ENCODE measurements at regions not wholly inside any gene's neighbourhood (a gene's known extent, or its start where the extent isn't known, plus 50 kb on each side); places are given as distances from the start of the nearest gene placed in this dataset.

DNA sequence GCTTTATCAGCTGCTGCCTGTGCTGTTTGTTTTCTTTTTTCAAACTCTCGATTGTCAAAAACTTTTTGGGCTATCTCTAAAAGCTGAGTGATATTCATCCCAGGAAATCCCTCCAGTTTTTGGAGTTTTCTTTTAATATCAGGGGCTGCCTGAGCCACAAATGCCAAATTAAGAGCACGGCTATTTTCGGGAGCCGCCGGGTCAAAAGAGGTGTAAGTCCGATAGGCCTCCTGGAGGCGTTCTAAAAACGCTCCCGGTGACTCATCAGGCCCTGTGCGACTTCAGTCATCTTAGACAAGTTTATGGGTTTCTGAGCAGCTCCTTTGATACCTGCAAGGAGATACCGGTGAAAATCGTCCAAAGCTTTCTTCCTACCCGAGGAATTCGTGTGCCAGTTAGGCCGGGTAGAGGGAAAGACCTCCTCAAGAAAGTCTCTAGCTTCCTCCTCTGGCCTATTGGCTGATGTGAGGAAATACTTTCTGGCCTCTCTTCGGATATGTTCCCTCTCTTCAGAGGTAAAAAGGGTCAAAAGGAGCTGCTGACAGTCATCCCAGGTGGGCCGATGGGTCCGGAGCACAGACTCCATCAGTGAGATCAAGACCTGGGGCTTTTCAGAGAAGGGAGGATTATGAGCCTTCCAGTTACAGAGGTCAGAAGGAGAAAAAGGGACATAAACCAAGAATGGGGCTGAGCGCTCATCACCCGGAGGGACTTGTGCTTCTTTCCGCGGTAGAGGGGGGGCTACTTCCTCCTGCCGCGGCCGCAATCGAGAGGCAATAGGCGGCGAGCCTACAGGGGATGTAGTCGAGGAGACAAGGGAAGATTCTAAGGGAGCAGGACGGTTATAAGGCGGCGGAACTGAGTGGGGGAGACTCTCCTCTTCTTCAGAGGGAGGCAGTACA, 151.1 kb downstream of the TRIM27 start:
- H3K4me3 ChIP-seq = no peak overlapping the region
- peaks cover 94% of the 10 kb centered on the region for H3K27me3 ChIP-seq
- no peak overlapping the region for H3K27ac ChIP-seq
- no peaks in the 10 kb centered on the region for H3K36me3 ChIP-seq (replicated peaks in 1 of 2)
- TF ChIP-seq, protein P1, sequence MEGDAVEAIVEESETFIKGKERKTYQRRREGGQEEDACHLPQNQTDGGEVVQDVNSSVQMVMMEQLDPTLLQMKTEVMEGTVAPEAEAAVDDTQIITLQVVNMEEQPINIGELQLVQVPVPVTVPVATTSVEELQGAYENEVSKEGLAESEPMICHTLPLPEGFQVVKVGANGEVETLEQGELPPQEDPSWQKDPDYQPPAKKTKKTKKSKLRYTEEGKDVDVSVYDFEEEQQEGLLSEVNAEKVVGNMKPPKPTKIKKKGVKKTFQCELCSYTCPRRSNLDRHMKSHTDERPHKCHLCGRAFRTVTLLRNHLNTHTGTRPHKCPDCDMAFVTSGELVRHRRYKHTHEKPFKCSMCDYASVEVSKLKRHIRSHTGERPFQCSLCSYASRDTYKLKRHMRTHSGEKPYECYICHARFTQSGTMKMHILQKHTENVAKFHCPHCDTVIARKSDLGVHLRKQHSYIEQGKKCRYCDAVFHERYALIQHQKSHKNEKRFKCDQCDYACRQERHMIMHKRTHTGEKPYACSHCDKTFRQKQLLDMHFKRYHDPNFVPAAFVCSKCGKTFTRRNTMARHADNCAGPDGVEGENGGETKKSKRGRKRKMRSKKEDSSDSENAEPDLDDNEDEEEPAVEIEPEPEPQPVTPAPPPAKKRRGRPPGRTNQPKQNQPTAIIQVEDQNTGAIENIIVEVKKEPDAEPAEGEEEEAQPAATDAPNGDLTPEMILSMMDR (IDR thresholded peaks at IDR 0.05) = no peak
- TF ChIP-seq POLR2A (IDR thresholded peaks at IDR 0.05) = no peak
- no peaks in the 10 kb centered on the region for H3K9me3 ChIP-seq (replicated peaks in 1 of 3)
- DNase-seq = no peak
- intact Hi-C loops (cut with DNase I) = no loop called here
- no peaks in the 10 kb centered on the region for H3K4me1 ChIP-seq (replicated peaks in 1 of 2)
- WGBS, 4 donors = 24 to 42% (median 27%) methylated on average over 32 of the region's 32 CpGs

DNA sequence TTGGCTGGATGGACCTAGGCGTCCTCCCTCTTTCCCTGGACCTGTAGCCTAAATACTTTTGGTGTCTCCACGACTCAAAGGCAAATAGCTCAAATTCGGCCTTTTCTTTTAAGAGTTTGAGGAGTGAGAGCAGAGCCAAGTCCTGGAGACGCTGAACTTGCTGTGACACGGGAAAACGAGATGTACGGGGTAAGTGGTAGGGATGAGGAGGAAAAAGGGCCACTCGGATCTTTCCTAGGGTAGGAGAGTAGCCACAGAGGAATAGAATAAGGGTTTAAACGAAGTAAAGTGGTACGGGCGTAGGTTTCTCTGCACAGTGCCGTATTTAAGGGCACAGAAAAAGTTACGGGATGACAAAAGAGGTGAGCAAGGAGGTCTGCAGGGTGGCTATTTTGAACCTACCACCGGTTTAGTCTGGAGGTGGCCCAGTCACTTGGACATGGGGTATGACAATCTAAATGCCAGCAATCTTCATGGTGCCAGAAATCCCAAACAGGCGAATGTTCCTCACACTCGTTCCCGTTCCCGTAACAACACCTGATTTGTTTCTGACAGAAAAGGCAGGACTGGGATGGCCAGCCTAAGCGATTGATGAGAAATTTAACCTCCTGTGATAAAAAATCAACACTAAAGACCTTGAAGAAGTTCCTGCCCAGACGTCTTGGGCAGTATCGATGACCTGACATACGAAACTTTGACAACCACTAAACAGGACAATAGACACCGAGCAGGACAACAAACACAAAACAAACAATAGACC, 149.3 kb downstream of the TRIM27 start:
- intact Hi-C loops (cut with DNase I) = no loop called here
- DNase-seq = no peak
- no peak overlapping the region for H3K27ac ChIP-seq
- H3K4me3 ChIP-seq = no peak overlapping the region
- H3K9me3 ChIP-seq (replicated peaks in 1 of 3) = no peaks in the 10 kb centered on the region
- H3K27me3 ChIP-seq = peaks cover 91% of the 10 kb centered on the region
- no peaks in the 10 kb centered on the region for H3K4me1 ChIP-seq (replicated peaks in 1 of 2)
- TF ChIP-seq POLR2A (IDR thresholded peaks at IDR 0.05) = no peak
- TF ChIP-seq, protein P1 (IDR thresholded peaks at IDR 0.05) = no peak
- no peaks in the 10 kb centered on the region for H3K36me3 ChIP-seq (replicated peaks in 1 of 2)
- WGBS, 4 donors = 8 to 12% (median 11%) methylated on average over 23 of the region's 23 CpGs

DNA sequence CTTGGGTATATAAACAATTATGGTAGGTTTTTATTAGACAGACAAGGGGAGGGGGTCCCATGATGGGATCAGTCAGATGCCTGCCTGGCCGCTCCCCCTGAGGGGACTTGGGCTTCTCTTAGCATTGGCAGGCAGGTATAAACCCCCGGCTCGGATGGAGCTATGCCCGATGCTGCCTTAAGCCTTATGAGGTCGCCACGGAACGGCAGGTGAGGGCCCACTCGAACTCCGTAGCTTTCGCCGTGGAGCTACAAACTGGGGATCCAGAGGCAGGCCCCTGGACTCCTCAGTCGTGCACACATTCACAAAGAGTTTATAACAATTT, 148.8 kb downstream of the TRIM27 start:
- no peak for DNase-seq
- no peak for TF ChIP-seq POLR2A (IDR thresholded peaks at IDR 0.05)
- TF ChIP-seq, protein P1 (IDR thresholded peaks at IDR 0.05) = no peak
- H3K27ac ChIP-seq = no peak overlapping the region
- H3K4me3 ChIP-seq = no peak overlapping the region
- H3K4me1 ChIP-seq (replicated peaks in 1 of 2) = no peaks in the 10 kb centered on the region
- H3K36me3 ChIP-seq (replicated peaks in 1 of 2) = no peaks in the 10 kb centered on the region
- intact Hi-C loops (cut with DNase I) = no loop called here
- WGBS, 4 donors = 11 to 19% (median 15%) methylated on average over 8 to 12 of the region's 12 CpGs
- no peaks in the 10 kb centered on the region for H3K9me3 ChIP-seq (replicated peaks in 1 of 3)
- H3K27me3 ChIP-seq = peaks cover 94% of the 10 kb centered on the region

DNA sequence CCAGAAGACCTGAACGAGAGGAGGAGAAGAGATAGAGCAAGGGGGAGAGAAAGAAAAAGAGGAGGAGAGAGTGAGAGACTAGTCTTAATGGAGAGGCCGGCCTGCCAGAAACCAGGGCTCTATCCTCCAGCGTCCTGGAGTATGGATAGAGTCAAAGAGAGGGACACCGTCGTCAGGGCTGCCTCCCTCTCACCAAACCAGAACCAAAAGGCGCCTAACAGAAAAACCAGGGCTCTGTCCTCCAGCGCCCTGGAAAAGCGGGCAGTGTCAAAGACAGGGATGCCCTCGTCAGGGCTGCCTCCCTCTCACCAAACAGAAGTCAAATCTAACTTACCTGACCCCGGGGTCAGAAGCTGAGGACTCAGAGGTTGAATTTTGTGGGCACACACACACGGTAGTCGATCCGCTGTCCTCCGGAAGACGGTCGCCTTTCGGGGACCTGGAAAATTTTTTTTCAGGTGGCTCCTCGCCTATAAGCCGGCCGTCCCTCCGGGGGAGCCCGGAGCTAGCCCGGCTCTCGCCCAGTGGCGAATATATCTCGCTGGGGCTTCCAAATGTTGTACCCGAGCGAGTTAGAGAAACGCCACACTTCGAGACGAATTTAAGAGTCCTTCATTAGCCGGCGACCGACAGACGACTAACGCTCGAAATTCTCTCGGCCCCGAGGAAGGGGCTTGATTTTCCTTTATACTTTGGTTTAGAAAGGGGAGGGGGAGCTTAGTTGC, 148.2 kb downstream of the TRIM27 start:
- 5 to 6% (median 5%) methylated on average over 22 to 39 of the region's 39 CpGs for WGBS, 4 donors
- Histone ChIP-seq H3K4me1 (replicated peaks in 1 of 2) (no peaks in the 10 kb centered on the region), H3K27ac (no peak overlapping the region), H3K36me3 (replicated peaks in 1 of 2) (no peaks in the 10 kb centered on the region), H3K4me3 (no peak overlapping the region), H3K27me3 (peaks cover 94% of the 10 kb centered on the region), H3K9me3 (replicated peaks in 1 of 3) (no peaks in the 10 kb centered on the region)
- DNase-seq = no peak
- intact Hi-C loops (cut with DNase I) = no loop called here
- TF ChIP-seq, protein P1 (IDR thresholded peaks at IDR 0.05) = no peak
- TF ChIP-seq POLR2A (IDR thresholded peaks at IDR 0.05) = no peak

Data from adrenal gland (tissue), 9 donors.